ENCODE measurements at regions not wholly inside any gene's neighbourhood (a gene's known extent, or its start where the extent isn't known, plus 50 kb on each side); places are given as distances from the start of the nearest gene placed in this dataset.

DNA sequence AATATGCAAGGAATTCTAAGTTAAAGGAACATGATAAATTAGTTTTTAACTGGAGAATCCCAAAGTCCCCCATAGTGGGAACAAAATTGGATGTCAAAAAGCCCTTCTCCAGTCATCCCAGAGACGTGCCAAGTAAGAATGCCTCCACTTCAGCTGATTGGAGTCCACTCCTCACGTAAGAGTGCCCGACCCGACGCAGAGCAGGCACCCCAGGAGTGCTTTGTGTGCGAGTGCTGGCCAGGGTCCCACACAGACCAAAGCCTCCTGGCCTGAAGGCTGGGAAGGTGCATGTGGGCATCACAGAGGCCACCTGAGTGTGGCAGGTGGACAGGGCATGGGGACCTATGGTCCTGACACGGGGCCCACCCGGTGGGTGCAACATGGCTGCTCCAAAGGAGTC, 183.5 kb downstream of the GLI2 start:
- TF ChIP-seq ZNF274 (IDR thresholded peaks at IDR 0.05; ENCODE audit: low read depth, low read length) = no peak
- TF ChIP-seq YY1 (IDR thresholded peaks at IDR 0.05; ENCODE audit: insufficient read depth, insufficient read length) = no peak
